ENCODE measurements at regions not wholly inside any gene's neighbourhood (a gene's known extent, or its start where the extent isn't known, plus 50 kb on each side); places are given as distances from the start of the nearest gene placed in this dataset.

DNA sequence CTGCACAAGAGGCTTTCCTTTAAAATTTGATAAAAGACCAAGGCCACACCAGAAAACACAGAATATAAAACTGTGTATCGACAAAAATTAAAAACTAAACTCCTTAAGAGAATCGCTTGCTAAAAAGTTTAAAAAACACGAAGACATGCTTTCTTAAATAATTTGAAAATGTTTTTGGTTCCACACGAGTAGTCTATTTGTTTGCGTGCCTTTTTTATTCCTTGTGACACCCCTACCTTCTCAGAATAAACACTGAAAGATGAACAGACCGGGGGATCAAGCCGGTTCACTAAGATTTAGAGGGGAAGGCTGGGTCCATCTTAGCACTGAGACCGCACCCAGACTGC lies 256.4 kb upstream of the STARD13 start:
- TF ChIP-seq, protein P1, sequence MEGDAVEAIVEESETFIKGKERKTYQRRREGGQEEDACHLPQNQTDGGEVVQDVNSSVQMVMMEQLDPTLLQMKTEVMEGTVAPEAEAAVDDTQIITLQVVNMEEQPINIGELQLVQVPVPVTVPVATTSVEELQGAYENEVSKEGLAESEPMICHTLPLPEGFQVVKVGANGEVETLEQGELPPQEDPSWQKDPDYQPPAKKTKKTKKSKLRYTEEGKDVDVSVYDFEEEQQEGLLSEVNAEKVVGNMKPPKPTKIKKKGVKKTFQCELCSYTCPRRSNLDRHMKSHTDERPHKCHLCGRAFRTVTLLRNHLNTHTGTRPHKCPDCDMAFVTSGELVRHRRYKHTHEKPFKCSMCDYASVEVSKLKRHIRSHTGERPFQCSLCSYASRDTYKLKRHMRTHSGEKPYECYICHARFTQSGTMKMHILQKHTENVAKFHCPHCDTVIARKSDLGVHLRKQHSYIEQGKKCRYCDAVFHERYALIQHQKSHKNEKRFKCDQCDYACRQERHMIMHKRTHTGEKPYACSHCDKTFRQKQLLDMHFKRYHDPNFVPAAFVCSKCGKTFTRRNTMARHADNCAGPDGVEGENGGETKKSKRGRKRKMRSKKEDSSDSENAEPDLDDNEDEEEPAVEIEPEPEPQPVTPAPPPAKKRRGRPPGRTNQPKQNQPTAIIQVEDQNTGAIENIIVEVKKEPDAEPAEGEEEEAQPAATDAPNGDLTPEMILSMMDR (IDR thresholded peaks at IDR 0.05) = no peak
- no peak for TF ChIP-seq POLR2A (IDR thresholded peaks at IDR 0.05; ENCODE audit: low read depth)
- no peak for TF ChIP-seq POLR2AphosphoS5 (IDR thresholded peaks at IDR 0.05)
- TF ChIP-seq EP300 (IDR thresholded peaks at IDR 0.05) = no peak

Measured in esophagus muscularis mucosa (tissue), 4 donors.